ENCODE measurements at regions not wholly inside any gene's neighbourhood (a gene's known extent, or its start where the extent isn't known, plus 50 kb on each side); places are given as distances from the start of the nearest gene placed in this dataset.
A peak's percentile ranks its signal among the peaks of the same experiment; 100 is the strongest.

DNA sequence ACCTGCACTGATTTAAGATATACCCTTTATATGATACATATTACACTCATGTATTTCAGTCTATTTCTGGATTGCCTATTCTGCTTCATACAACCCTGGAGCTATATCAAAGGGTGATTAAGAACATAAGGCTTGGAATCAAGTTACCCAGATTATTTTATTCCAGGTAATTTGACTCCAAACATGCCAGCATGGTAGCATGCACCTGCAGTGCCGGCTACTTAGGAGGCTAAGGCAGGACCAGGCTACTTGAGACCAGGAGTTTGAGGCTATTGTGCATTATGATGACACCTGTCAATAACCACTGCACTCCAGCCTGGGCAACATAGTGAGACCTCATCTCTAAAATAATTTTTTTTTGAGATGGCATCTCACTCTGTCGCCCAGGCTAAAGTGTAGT is 50.4 kb upstream of the NEO1 start:
- peak; percentile 55 for DNase-seq

GRCh38 chr15:73000293-73000692 is 52.0 kb upstream of the NEO1 start:
- no peak for DNase-seq

DNA sequence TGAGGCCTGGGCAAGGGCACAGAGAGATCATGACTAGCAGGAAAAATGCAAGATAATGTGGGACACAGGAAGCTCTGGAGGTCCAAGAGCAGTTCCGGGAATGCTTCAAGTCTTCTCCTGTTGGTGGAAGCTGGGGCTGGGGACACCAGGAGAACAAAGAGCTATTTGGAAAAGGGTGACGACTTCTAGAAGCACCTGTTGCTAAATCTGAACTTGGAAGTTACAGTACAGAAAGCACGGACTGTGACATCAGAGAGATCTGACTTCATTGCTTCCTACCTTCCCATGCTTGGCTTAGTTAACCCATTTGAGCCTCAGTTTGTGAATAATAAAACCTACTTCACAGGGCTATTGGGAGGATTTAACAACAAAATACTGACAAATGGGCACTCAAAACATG is 52.7 kb upstream of the NEO1 start:
- DNase-seq: no peak

- no peak for DNase-seq
Measured at GRCh38 chr15:72998681-72999466, 53.4 kb upstream of the NEO1 start.

GRCh38 chr15:72998226-72998625 is 54.0 kb upstream of the NEO1 start:
- no peak for DNase-seq

DNA sequence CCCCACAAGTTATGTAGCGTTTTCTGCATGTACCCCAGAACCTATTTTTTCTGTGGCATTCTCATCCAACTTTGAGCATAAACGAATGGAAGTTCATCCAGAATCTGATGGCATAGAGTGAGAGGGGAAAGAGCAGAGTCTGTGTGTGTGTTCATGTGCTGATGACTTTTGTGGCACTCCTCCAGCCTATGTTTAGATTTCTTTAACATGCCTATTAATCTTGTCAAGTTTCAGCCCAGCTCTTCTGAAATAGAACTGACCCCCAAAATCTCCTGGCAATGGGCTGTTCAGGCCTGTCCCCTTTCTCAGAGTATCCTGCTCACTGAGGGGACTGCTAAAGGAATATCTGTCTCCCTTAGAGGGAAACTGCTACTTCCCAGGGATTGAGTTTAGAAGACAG is 56.4 kb upstream of the NEO1 start:
- DNase-seq: no peak

GRCh38 chr15:72994534-72995177 is 57.6 kb upstream of the NEO1 start:
- DNase-seq: no peak

DNA sequence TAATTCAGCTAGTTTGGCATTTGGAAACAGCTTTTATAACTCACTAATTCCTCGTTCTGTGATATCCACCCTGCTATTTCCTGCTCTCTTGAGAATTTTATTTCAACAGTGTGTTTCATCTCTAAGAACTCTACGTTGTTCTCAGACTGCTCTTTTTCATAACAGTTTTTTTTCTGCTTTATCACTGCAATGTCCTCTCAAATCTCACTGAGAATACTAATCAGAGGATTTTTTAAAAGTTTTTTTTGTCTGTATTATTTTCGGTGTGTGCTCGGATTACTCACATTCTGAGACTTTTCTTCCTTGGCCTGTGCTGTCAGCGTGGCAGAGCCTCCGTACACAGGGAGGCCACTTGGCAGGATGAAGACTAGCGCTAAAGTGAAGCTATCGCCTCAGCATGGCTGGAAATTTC is 59.4 kb upstream of the NEO1 start:
- DNase-seq: no peak

GRCh38 chr15:72991026-72991425 is 61.2 kb upstream of the NEO1 start:
- no peak for DNase-seq

DNA sequence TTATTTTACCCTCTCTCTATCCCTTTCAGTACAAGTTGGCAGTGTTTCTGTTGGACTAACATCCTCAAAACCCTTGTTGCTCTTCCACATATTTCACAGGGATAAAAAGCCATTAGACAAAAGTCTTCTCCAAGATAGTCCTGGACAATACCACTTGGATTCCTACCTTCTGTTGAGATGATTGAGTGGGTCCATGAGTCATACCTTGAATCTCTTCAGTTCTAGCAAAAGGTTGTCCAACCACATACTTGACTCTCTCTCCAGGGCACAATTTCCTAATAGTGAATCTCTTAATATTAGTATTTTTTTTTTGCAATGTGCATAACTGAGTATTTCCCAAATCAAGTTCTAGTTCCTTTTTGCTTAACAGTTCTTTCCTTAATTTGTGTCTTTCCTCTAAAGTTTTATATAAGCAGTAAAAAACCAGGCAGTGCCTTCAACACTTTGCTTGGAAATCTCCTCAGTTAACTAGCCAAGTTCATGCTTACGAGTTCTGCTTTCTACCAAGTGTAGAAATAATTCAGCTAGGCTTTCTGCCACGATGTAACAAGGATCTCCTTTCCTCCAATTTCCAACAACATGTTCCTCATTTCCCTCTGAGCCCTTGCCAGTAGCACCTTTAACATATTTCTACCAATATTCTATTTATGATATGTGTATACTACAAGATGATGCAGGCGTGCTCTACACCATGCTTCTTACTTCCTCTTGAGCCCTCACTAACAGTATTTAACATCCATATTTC is 68.3 kb upstream of the NEO1 start:
- DNase-seq: no peak

GRCh38 chr15:72982714-72983113 is 69.5 kb upstream of the NEO1 start:
- DNase-seq: no peak

GRCh38 chr15:72980661-72981060 is 71.6 kb upstream of the NEO1 start:
- DNase-seq: no peak

DNA sequence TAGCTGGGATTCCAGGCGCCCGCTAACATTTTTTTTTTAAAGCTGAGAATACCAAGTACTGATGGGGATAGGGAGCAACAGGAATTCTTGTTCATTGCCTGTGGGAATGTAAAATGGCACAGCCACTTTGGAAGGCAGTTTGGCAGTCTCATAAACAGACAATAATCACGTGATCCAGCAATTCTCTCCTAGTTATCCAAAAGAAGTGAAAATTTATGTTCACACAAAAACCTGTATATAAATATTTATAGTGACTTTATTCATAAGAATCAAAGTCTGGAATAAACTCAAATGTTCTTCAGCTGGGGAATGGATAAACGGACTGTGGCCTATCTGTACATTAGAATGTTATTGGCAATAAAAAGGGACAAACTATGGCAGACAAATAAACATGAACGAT is 72.5 kb upstream of the NEO1 start:
- no peak for DNase-seq

DNA sequence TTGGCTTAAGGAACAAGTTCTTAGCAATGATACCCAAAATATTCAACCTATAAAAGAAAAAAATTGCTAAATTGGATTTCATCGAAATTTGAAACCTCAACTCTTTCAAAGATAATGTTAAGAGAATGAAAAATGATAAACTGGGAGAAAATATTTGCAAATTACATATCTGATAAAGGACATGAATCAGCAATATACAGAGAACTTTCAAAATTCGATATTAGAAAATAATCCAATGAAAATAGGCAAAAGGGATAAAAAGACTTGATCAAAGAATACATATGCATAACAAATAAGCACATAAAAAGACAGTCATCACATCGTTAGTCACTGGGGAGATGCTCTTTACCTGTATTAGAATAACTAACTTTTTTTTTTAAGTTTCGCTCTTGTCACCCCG is 73.0 kb upstream of the NEO1 start:
- no peak for DNase-seq

- DNase-seq: no peak
Measured at GRCh38 chr15:72978223-72978622, 74.0 kb upstream of the NEO1 start.

DNA sequence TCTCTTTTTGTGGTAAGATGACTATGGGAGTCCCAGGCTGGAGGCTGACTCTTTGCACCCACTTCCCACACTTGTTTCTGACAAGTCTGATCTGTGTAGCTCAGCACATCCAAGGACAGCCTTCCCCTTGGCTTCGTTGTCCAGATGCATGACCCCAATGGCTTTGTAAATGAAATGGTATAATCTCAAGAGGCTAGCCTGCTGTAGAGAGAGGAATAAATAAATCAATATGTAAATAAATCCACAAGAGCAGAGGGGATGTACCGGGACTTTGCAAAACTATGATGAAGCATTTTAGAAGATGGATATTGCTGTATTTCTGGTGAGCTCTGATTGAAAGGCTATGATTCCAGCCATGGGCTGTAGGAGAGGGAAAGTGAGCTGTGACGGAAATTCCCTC is 79.9 kb upstream of the NEO1 start:
- no peak for DNase-seq

- no peak for DNase-seq
Measured at GRCh38 chr15:72971766-72972165, 80.5 kb upstream of the NEO1 start.

DNA sequence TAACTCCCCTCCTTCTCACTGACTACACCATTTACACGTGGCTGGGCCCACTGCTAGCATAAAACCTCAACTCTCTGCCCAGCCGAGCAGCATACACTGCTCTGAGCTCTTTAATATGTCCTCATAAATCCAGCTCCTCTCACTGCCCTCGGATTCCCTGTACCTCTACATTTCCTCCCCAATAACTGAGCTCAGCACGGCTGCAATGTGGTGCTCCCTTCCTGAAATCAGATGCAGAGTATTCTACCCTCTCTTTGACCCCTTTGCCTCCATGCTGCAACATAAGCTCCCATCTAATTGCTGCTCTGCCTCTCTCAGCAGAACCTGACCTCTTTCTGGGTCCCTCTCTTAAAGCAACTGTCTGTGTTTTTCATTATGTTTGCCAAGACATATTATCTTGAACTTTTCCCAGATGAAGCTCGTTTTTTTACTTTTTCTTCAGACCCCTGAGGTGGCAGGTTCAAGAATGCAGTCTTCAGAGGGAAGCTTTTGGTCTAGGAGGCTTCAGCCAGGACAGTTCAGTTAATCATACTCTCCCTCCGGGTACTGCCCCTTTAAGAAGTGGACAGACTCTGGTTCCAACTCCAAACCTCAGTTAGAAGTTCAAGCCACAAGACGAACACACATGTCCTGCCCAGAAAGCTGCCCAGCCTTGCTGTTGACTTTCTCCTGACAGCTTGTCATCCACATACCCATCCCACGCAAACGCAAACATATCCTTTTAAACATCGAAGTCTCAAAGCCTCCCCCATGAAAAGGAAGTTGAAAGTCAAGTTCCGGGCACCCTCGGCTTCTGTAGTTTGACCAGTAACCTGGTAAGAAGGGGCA is 81.1 kb upstream of the NEO1 start:
- no peak for DNase-seq

DNA sequence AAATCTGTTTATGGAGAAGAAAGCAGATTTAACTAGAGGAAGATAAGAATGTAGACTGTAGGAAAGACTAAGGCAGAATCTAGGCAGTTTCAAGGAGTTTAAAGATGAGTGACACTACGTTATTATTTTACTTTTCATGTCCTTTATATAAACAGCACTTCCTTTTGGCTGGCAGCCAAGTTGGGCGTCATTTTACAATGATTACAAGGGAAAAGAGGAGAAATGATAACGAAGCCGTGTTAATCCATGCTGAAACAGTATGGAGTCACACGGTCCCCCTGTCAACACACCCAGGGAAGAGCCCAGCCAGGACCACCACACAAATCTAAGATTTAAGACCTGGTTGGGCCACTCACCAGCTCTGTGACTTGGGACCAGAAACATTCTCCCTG is 83.7 kb upstream of the NEO1 start:
- DNase-seq: no peak

- no peak for DNase-seq
Measured at GRCh38 chr15:72967811-72968530, 84.3 kb upstream of the NEO1 start.

- DNase-seq: no peak
Measured at GRCh38 chr15:72967397-72967796, 84.9 kb upstream of the NEO1 start.

GRCh38 chr15:72966641-72967040 is 85.6 kb upstream of the NEO1 start:
- no peak for DNase-seq

GRCh38 chr15:72965671-72966070 is 86.6 kb upstream of the NEO1 start:
- no peak for DNase-seq
